Brain microvascular endothelial cell (primary cell): ENCODE measurements at regions not wholly inside any gene's neighbourhood (a gene's known extent, or its start where the extent isn't known, plus 50 kb on each side); places are given as distances from the start of the nearest gene placed in this dataset.

Source experiments
- DNase-seq: peaks from one replicate; pipeline ENCODE4 v3.0.0-alpha.2; 2020
- H3K27ac ChIP-seq: fragments of 250-450 bp; sonication (Bioruptor Pico); 2 replicates; pipeline ENCODE4 v1.5.1; 2020; ENCODE audit warnings: mild to moderate bottlenecking, moderate library complexity
- H3K27me3 ChIP-seq: fragments of 250-450 bp; sonication (Bioruptor Pico); replicated peaks from 2 replicates; pipeline ENCODE4 v1.5.1; 2020; ENCODE audit warnings: mild to moderate bottlenecking
- H3K36me3 ChIP-seq: fragments of 250-450 bp; sonication (Bioruptor Pico); replicated peaks from 2 replicates; pipeline ENCODE4 v1.5.1; 2020; ENCODE audit warnings: mild to moderate bottlenecking
- H3K4me3 ChIP-seq: 2 replicates; pipeline ENCODE4 v1.5.1; 2011; ENCODE audit warnings: low read depth, mild to moderate bottlenecking, control low read depth, low read length, moderate library complexity
- CTCF ChIP-seq: IDR thresholded peaks from 2 replicates; pipeline ENCODE4 v1.5.1; 2011; ENCODE audit warnings: low read depth, mild to moderate bottlenecking, moderate library complexity, low read length, control low read depth, inconsistent platforms; ENCODE audit errors: missing control alignments
- in situ Hi-C: cut with HindIII; loops from 2 replicates; pipeline ENCODE4 v1.10.0; 2017; ENCODE audit warnings: low sequenced_read_pairs, low pct_ligation_motif_present

- in situ Hi-C loops: no loop called here
These were observed 182.9 kb downstream of the KCNA5 start for GRCh38 chr12:5226581-5226980.

GRCh38 chr12:5227708-5228373, 184.2 kb downstream of the KCNA5 start:
- Histone ChIP-seq H3K36me3 (no peaks in the 10 kb centered on the region), H3K27me3 (no peaks in the 10 kb centered on the region), H3K27ac (no peak overlapping the region), H3K4me3 (no peak overlapping the region)
- DNase-seq: no peak
- no peak for TF ChIP-seq CTCF
- in situ Hi-C loops: no loop called here

More at GRCh38 chr12:5226581-5226980, 182.9 kb downstream of the KCNA5 start:
- TF ChIP-seq CTCF: no peak
- no peak overlapping the region for H3K27ac ChIP-seq
- no peaks in the 10 kb centered on the region for H3K36me3 ChIP-seq
- no peaks in the 10 kb centered on the region for H3K27me3 ChIP-seq
- H3K4me3 ChIP-seq: no peak overlapping the region
- DNase-seq: no peak

- no peak for TF ChIP-seq CTCF
- Histone ChIP-seq H3K27ac (no peak overlapping the region), H3K4me3 (no peak overlapping the region), H3K27me3 (no peaks in the 10 kb centered on the region), H3K36me3 (no peaks in the 10 kb centered on the region)
- peak; percentile 40 for DNase-seq
- in situ Hi-C loops: no loop called here
These were observed 186.5 kb downstream of the KCNA5 start for GRCh38 chr12:5230156-5230555.

- no peak for DNase-seq
- Histone ChIP-seq H3K36me3 (no peaks in the 10 kb centered on the region), H3K27ac (no peak overlapping the region), H3K4me3 (no peak overlapping the region), H3K27me3 (no peaks in the 10 kb centered on the region)
- no peak for TF ChIP-seq CTCF
- in situ Hi-C loops: no loop called here
These were observed 187.2 kb downstream of the KCNA5 start for GRCh38 chr12:5230861-5231260.

- Histone ChIP-seq H3K27ac (no peak overlapping the region), H3K36me3 (no peaks in the 10 kb centered on the region), H3K27me3 (no peaks in the 10 kb centered on the region), H3K4me3 (no peak overlapping the region)
- in situ Hi-C loops: no loop called here
- DNase-seq: no peak
- no peak for TF ChIP-seq CTCF
These were observed 188.6 kb downstream of the KCNA5 start for GRCh38 chr12:5232291-5232690.
